SK-N-SH (cell line): ENCODE measurements at regions not wholly inside any gene's neighbourhood (a gene's known extent, or its start where the extent isn't known, plus 50 kb on each side); places are given as distances from the start of the nearest gene placed in this dataset.
"Not testable (repeated sequence)": the region's sequence is repeated elsewhere in the genome, so short reads cannot be mapped to it uniquely, and the experiment has no call there.

Experiments used
- CHD2 ChIP-seq: fragments of 150-350 bp; IDR thresholded peaks from 2 replicates; pipeline ENCODE4 v1.6.1; 2018; ENCODE audit warnings: low read length; ENCODE audit not compliant: partially characterized antibody
- JUND ChIP-seq: IDR thresholded peaks from 2 replicates; pipeline ENCODE4 v1.4.0; 2012
- MXI1 ChIP-seq: IDR thresholded peaks from 2 replicates; pipeline ENCODE4 v1.6.1; 2012; ENCODE audit warnings: mild to moderate bottlenecking, low read depth, low read length, improper control_type of control experiment
- RCOR1 ChIP-seq: fragments of 150-350 bp; IDR thresholded peaks from 2 replicates; pipeline ENCODE4 v1.6.1; 2017; ENCODE audit warnings: antibody characterized with exemption, low read length

GRCh38 chr7:159309214-159309613, 164.5 kb upstream of the VIPR2 start:
- not testable (repeated sequence) for TF ChIP-seq CHD2, JUND, MXI1, RCOR1
